Uterus (tissue), 3 donors: ENCODE measurements at regions not wholly inside any gene's neighbourhood (a gene's known extent, or its start where the extent isn't known, plus 50 kb on each side); places are given as distances from the start of the nearest gene placed in this dataset.

Experiments used
- DNase-seq, 2 donors: peaks; one replicate each; pipeline ENCODE4 v3.0.0-alpha.2; 2019 to 2020
- H3K27ac ChIP-seq, 2 donors: fragments of 200-600 bp; sonication (generic); 1 replicate in 1 of 2; 2 replicates in 1 of 2; pipeline ENCODE4 v1.5.1; 2016 to 2018
- H3K27me3 ChIP-seq, 2 donors: fragments of 200-600 bp; sonication (generic); one replicate each; pipeline ENCODE4 v1.5.1; 2018 to 2019; ENCODE audit warnings: control low read depth in 1 of 2
- H3K36me3 ChIP-seq, 2 donors: fragments of 200-600 bp; sonication (generic); one replicate each; pipeline ENCODE4 v1.5.1; 2019; ENCODE audit warnings: control low read depth in 1 of 2
- H3K4me1 ChIP-seq, 2 donors: fragments of 200-600 bp; sonication (generic); one replicate each; pipeline ENCODE4 v1.5.1; 2018 to 2019; ENCODE audit warnings: control low read depth in 1 of 2
- H3K4me3 ChIP-seq, 2 donors: fragments of 200-600 bp; sonication (generic); 1 replicate in 1 of 2; 2 replicates in 1 of 2; pipeline ENCODE4 v1.5.1; 2018 to 2019; ENCODE audit warnings: mild to moderate bottlenecking in 1 of 2
- H3K9me3 ChIP-seq, 2 donors: fragments of 200-600 bp; sonication (generic); one replicate each; pipeline ENCODE4 v1.5.1; 2019; ENCODE audit warnings: control low read depth in 1 of 2
- CTCF ChIP-seq, 4 experiments: fragments of 200-600 bp in 2 of 4; fragments of 450-650 bp in 2 of 4; sonication (generic) in 2 of 4; IDR thresholded peaks; one replicate each; pipeline ENCODE4 v1.5.1; 2016 to 2019; ENCODE audit warnings: antibody characterized with exemption in 4 of 4, mild to moderate bottlenecking in 2 of 4, moderate library complexity in 1 of 4
- POLR2A ChIP-seq, 2 donors: fragments of 450-650 bp; IDR thresholded peaks; one replicate each; pipeline ENCODE4 v1.6.1; 2016; ENCODE audit warnings: antibody characterized with exemption in 2 of 2, mild to moderate bottlenecking in 1 of 2, moderate library complexity in 1 of 2
- intact Hi-C: fragments of 100-400 bp; cut with DNase I; formaldehyde crosslinking; loops from one replicate; pipeline ENCODE4 v1.15.1; 2023; ENCODE audit warnings: low total_unique reads
- donor health status: DM: yes; HTN: yes; CAD: no.

GRCh38 chr1:223035724-223036478 is 107.1 kb downstream of the TLR5 start:
- Histone ChIP-seq H3K4me1 (no peaks in the 10 kb centered on the region), H3K27me3 (no peaks in the 10 kb centered on the region), H3K36me3 (no peaks in the 10 kb centered on the region), H3K4me3 (no peak overlapping the region), H3K27ac (no peak overlapping the region), H3K9me3 (no peaks in the 10 kb centered on the region)
- intact Hi-C loops: no loop called here
- no peak for DNase-seq
- no peak for TF ChIP-seq CTCF (IDR thresholded peaks at IDR 0.05)
- no peak for TF ChIP-seq POLR2A (IDR thresholded peaks at IDR 0.05)

- no peaks in the 10 kb centered on the region for H3K4me1 ChIP-seq
- TF ChIP-seq CTCF (IDR thresholded peaks at IDR 0.05) (no peak), POLR2A (IDR thresholded peaks at IDR 0.05) (no peak)
- no peaks in the 10 kb centered on the region for H3K9me3 ChIP-seq
- no peaks in the 10 kb centered on the region for H3K36me3 ChIP-seq
- intact Hi-C loops: no loop called here
- no peak for DNase-seq
- no peak overlapping the region for H3K4me3 ChIP-seq
- no peak overlapping the region for H3K27ac ChIP-seq
- H3K27me3 ChIP-seq: no peaks in the 10 kb centered on the region
These were observed 106.6 kb downstream of the TLR5 start for GRCh38 chr1:223036479-223036845.

- Histone ChIP-seq H3K27ac (no peak overlapping the region), H3K4me3 (no peak overlapping the region), H3K4me1 (no peaks in the 10 kb centered on the region), H3K27me3 (no peaks in the 10 kb centered on the region), H3K9me3 (no peaks in the 10 kb centered on the region), H3K36me3 (no peaks in the 10 kb centered on the region)
- no peak for DNase-seq
- intact Hi-C loops: no loop called here
- no peak for TF ChIP-seq CTCF (IDR thresholded peaks at IDR 0.05)
- TF ChIP-seq POLR2A (IDR thresholded peaks at IDR 0.05): no peak
These were observed 105.2 kb downstream of the TLR5 start for GRCh38 chr1:223037845-223038244.

- Histone ChIP-seq H3K4me3 (no peak overlapping the region), H3K36me3 (no peaks in the 10 kb centered on the region), H3K27me3 (no peaks in the 10 kb centered on the region), H3K9me3 (no peaks in the 10 kb centered on the region), H3K27ac (no peak overlapping the region), H3K4me1 (no peaks in the 10 kb centered on the region)
- intact Hi-C loops: no loop called here
- no peak for DNase-seq
- no peak for TF ChIP-seq POLR2A (IDR thresholded peaks at IDR 0.05)
- no peak for TF ChIP-seq CTCF (IDR thresholded peaks at IDR 0.05)
These were observed 104.6 kb downstream of the TLR5 start for GRCh38 chr1:223038288-223039006.

GRCh38 chr1:223039990-223040389 is 103.1 kb downstream of the TLR5 start:
- TF ChIP-seq POLR2A (IDR thresholded peaks at IDR 0.05) (no peak), CTCF (IDR thresholded peaks at IDR 0.05) (no peak)
- H3K4me1 ChIP-seq: no peaks in the 10 kb centered on the region
- no peaks in the 10 kb centered on the region for H3K9me3 ChIP-seq
- no peaks in the 10 kb centered on the region for H3K36me3 ChIP-seq
- H3K27me3 ChIP-seq: no peaks in the 10 kb centered on the region
- DNase-seq: no peak
- H3K4me3 ChIP-seq: no peak overlapping the region
- intact Hi-C loops: no loop called here
- H3K27ac ChIP-seq: no peak overlapping the region
